ENCODE measurements at regions not wholly inside any gene's neighbourhood (a gene's known extent, or its start where the extent isn't known, plus 50 kb on each side); places are given as distances from the start of the nearest gene placed in this dataset.

GRCh38 chr20:11274141-11274594, 600.4 kb upstream of the JAG1 start (continued):
- TF ChIP-seq, protein P1, sequence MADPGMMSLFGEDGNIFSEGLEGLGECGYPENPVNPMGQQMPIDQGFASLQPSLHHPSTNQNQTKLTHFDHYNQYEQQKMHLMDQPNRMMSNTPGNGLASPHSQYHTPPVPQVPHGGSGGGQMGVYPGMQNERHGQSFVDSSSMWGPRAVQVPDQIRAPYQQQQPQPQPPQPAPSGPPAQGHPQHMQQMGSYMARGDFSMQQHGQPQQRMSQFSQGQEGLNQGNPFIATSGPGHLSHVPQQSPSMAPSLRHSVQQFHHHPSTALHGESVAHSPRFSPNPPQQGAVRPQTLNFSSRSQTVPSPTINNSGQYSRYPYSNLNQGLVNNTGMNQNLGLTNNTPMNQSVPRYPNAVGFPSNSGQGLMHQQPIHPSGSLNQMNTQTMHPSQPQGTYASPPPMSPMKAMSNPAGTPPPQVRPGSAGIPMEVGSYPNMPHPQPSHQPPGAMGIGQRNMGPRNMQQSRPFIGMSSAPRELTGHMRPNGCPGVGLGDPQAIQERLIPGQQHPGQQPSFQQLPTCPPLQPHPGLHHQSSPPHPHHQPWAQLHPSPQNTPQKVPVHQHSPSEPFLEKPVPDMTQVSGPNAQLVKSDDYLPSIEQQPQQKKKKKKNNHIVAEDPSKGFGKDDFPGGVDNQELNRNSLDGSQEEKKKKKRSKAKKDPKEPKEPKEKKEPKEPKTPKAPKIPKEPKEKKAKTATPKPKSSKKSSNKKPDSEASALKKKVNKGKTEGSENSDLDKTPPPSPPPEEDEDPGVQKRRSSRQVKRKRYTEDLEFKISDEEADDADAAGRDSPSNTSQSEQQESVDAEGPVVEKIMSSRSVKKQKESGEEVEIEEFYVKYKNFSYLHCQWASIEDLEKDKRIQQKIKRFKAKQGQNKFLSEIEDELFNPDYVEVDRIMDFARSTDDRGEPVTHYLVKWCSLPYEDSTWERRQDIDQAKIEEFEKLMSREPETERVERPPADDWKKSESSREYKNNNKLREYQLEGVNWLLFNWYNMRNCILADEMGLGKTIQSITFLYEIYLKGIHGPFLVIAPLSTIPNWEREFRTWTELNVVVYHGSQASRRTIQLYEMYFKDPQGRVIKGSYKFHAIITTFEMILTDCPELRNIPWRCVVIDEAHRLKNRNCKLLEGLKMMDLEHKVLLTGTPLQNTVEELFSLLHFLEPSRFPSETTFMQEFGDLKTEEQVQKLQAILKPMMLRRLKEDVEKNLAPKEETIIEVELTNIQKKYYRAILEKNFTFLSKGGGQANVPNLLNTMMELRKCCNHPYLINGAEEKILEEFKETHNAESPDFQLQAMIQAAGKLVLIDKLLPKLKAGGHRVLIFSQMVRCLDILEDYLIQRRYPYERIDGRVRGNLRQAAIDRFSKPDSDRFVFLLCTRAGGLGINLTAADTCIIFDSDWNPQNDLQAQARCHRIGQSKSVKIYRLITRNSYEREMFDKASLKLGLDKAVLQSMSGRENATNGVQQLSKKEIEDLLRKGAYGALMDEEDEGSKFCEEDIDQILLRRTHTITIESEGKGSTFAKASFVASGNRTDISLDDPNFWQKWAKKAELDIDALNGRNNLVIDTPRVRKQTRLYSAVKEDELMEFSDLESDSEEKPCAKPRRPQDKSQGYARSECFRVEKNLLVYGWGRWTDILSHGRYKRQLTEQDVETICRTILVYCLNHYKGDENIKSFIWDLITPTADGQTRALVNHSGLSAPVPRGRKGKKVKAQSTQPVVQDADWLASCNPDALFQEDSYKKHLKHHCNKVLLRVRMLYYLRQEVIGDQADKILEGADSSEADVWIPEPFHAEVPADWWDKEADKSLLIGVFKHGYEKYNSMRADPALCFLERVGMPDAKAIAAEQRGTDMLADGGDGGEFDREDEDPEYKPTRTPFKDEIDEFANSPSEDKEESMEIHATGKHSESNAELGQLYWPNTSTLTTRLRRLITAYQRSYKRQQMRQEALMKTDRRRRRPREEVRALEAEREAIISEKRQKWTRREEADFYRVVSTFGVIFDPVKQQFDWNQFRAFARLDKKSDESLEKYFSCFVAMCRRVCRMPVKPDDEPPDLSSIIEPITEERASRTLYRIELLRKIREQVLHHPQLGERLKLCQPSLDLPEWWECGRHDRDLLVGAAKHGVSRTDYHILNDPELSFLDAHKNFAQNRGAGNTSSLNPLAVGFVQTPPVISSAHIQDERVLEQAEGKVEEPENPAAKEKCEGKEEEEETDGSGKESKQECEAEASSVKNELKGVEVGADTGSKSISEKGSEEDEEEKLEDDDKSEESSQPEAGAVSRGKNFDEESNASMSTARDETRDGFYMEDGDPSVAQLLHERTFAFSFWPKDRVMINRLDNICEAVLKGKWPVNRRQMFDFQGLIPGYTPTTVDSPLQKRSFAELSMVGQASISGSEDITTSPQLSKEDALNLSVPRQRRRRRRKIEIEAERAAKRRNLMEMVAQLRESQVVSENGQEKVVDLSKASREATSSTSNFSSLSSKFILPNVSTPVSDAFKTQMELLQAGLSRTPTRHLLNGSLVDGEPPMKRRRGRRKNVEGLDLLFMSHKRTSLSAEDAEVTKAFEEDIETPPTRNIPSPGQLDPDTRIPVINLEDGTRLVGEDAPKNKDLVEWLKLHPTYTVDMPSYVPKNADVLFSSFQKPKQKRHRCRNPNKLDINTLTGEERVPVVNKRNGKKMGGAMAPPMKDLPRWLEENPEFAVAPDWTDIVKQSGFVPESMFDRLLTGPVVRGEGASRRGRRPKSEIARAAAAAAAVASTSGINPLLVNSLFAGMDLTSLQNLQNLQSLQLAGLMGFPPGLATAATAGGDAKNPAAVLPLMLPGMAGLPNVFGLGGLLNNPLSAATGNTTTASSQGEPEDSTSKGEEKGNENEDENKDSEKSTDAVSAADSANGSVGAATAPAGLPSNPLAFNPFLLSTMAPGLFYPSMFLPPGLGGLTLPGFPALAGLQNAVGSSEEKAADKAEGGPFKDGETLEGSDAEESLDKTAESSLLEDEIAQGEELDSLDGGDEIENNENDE (IDR thresholded peaks at IDR 0.05; ENCODE audit: insufficient replicate concordance, low read length), result no peak
- no peak for TF ChIP-seq SP4 (IDR thresholded peaks at IDR 0.05; ENCODE audit: low read length)
- no peak for TF ChIP-seq GTF2F1 (IDR thresholded peaks at IDR 0.05; ENCODE audit: borderline replicate concordance, low read depth, low read length)

Measured in H1 (cell line).